ENCODE measurements at regions not wholly inside any gene's neighbourhood (a gene's known extent, or its start where the extent isn't known, plus 50 kb on each side); places are given as distances from the start of the nearest gene placed in this dataset.

GRCh38 chr12:82057770-82058169, 298.6 kb upstream of the PPFIA2 start:
- no peak for TF ChIP-seq POLR2A (IDR thresholded peaks at IDR 0.05)
- TF ChIP-seq, protein P1, sequence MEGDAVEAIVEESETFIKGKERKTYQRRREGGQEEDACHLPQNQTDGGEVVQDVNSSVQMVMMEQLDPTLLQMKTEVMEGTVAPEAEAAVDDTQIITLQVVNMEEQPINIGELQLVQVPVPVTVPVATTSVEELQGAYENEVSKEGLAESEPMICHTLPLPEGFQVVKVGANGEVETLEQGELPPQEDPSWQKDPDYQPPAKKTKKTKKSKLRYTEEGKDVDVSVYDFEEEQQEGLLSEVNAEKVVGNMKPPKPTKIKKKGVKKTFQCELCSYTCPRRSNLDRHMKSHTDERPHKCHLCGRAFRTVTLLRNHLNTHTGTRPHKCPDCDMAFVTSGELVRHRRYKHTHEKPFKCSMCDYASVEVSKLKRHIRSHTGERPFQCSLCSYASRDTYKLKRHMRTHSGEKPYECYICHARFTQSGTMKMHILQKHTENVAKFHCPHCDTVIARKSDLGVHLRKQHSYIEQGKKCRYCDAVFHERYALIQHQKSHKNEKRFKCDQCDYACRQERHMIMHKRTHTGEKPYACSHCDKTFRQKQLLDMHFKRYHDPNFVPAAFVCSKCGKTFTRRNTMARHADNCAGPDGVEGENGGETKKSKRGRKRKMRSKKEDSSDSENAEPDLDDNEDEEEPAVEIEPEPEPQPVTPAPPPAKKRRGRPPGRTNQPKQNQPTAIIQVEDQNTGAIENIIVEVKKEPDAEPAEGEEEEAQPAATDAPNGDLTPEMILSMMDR (IDR thresholded peaks at IDR 0.05), result no peak
